ENCODE measurements at regions not wholly inside any gene's neighbourhood (a gene's known extent, or its start where the extent isn't known, plus 50 kb on each side); places are given as distances from the start of the nearest gene placed in this dataset.

- 9% methylated on average over 9 of the region's 9 CpGs for WGBS (ENCODE audit: low lambda C conversion rate)
- CTCF ChIA-PET (ENCODE audit: low intra/inter-chr PET ratio, low total read pairs): no interaction called here
- H3K4me1 ChIP-seq (ENCODE audit: insufficient read depth, low read length): no peaks in the 10 kb centered on the region
- FAIRE-seq (no peak), DNase-seq (ENCODE audit: low spot score) (no peak), ATAC-seq (no peak)
- H2AFZ ChIP-seq (ENCODE audit: low read length): no peak overlapping the region
- H4K20me1 ChIP-seq (ENCODE audit: insufficient read depth, low read length): no peaks in the 10 kb centered on the region
- no peaks in the 10 kb centered on the region for H3K27me3 ChIP-seq (ENCODE audit: control insufficient read depth in 1 of 2, insufficient read depth in 2 of 2, low read length in 2 of 2)
- H3K79me2 ChIP-seq (ENCODE audit: insufficient read depth, low read length): no peaks in the 10 kb centered on the region
- POLR2A ChIA-PET: no interaction called here
- no peak overlapping the region for H3K4me2 ChIP-seq (ENCODE audit: low read depth, low read length)
- intact Hi-C loops (cut with micrococcal nuclease; ENCODE audit: unreplicated experiment): no loop called here
- no peak overlapping the region for H3K27ac ChIP-seq (ENCODE audit: extremely low read length, insufficient read depth, low read length)
- no peaks in the 10 kb centered on the region for H3K9me3 ChIP-seq (ENCODE audit: low read length)
- no TSS peak for BruUV-seq (replicated peaks)
- no peaks in the 10 kb centered on the region for H3K36me3 ChIP-seq (replicated peaks in 1 of 2; ENCODE audit: control insufficient read depth in 1 of 2, insufficient read depth in 2 of 2, low read length in 2 of 2)
- H3K4me3 ChIP-seq (replicated peaks in 1 of 3; ENCODE audit: insufficient read depth in 1 of 3, low read depth in 2 of 3, low read length in 3 of 3): no peak overlapping the region
- in situ Hi-C loops (cut with HindIII; ENCODE audit: extremely low pct_ligation_motif_present, low pct_unique_long_range_greater_than_20kb): no loop called here
- no peak overlapping the region for H3K9ac ChIP-seq (ENCODE audit: insufficient read depth, low read depth, low read length)
- TF ChIP-seq, protein P1, sequence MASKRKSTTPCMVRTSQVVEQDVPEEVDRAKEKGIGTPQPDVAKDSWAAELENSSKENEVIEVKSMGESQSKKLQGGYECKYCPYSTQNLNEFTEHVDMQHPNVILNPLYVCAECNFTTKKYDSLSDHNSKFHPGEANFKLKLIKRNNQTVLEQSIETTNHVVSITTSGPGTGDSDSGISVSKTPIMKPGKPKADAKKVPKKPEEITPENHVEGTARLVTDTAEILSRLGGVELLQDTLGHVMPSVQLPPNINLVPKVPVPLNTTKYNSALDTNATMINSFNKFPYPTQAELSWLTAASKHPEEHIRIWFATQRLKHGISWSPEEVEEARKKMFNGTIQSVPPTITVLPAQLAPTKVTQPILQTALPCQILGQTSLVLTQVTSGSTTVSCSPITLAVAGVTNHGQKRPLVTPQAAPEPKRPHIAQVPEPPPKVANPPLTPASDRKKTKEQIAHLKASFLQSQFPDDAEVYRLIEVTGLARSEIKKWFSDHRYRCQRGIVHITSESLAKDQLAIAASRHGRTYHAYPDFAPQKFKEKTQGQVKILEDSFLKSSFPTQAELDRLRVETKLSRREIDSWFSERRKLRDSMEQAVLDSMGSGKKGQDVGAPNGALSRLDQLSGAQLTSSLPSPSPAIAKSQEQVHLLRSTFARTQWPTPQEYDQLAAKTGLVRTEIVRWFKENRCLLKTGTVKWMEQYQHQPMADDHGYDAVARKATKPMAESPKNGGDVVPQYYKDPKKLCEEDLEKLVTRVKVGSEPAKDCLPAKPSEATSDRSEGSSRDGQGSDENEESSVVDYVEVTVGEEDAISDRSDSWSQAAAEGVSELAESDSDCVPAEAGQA (IDR thresholded peaks at IDR 0.05; ENCODE audit: low read depth): no peak
- TF ChIP-seq, protein P1 (CRISPR knock-in tag; IDR thresholded peaks at IDR 0.05; ENCODE audit: borderline replicate concordance): no peak
- TF ChIP-seq THAP11 (CRISPR knock-in tag; IDR thresholded peaks at IDR 0.05) (no peak), HMGXB4 (CRISPR knock-in tag; IDR thresholded peaks at IDR 0.05; ENCODE audit: borderline replicate concordance in 1 of 2, low read depth in 1 of 2) (no peak), GTF2F1 (IDR thresholded peaks at IDR 0.05; ENCODE audit: low read length) (no peak), ZNF343 (CRISPR knock-in tag; IDR thresholded peaks at IDR 0.05) (no peak), ZNF501 (CRISPR knock-in tag; IDR thresholded peaks at IDR 0.05) (no peak), CREM (IDR thresholded peaks at IDR 0.05) (no peak), CREM (CRISPR knock-in tag; IDR thresholded peaks at IDR 0.05) (no peak), MXI1 (IDR thresholded peaks at IDR 0.05; ENCODE audit: borderline replicate concordance, low read depth, low read length) (no peak), TP53 (CRISPR knock-in tag; conservative IDR thresholded peaks at IDR 0.05) (no peak), HNF4A (CRISPR knock-in tag; IDR thresholded peaks at IDR 0.05) (no peak), ZNF639 (CRISPR knock-in tag; conservative IDR thresholded peaks at IDR 0.05) (no peak), KLF9 (CRISPR knock-in tag; IDR thresholded peaks at IDR 0.05; ENCODE audit: low read depth) (no peak), SP2 (CRISPR knock-in tag; IDR thresholded peaks at IDR 0.05) (no peak), KLF11 (CRISPR knock-in tag; IDR thresholded peaks at IDR 0.05) (no peak)
Observed at GRCh38 chr16:51434567-51435198, 283.6 kb upstream of the SALL1 start.
